Mesenchymal stem cell (in vitro differentiated cells and primary cell): ENCODE measurements at regions not wholly inside any gene's neighbourhood (a gene's known extent, or its start where the extent isn't known, plus 50 kb on each side); places are given as distances from the start of the nearest gene placed in this dataset.

Source experiments
- DNase-seq: peaks from one replicate; pipeline ENCODE4 v3.0.0-alpha.2; 2013
- H2AFZ ChIP-seq: one replicate; pipeline ENCODE4 v1.6.1; 2013; ENCODE audit warnings: low read depth, mild to moderate bottlenecking, control low read depth, inconsistent platforms, low read length, moderate library complexity
- H2AK5ac ChIP-seq: 2 replicates; pipeline ENCODE4 v1.6.1; 2013; ENCODE audit warnings: low read length, moderate library complexity, mild to moderate bottlenecking, inconsistent platforms; ENCODE audit not compliant: severe bottlenecking
- H2BK120ac ChIP-seq: one replicate; pipeline ENCODE4 v1.6.1; 2013; ENCODE audit warnings: low read depth, mild to moderate bottlenecking, inconsistent platforms, low read length, moderate library complexity
- H2BK12ac ChIP-seq, 2 experiments: one replicate each; pipeline ENCODE4 v1.6.1; 2013; ENCODE audit warnings: inconsistent platforms in 2 of 2, low read length in 2 of 2, mild to moderate bottlenecking in 2 of 2, moderate library complexity in 2 of 2, control low read depth in 1 of 2
- H2BK15ac ChIP-seq: one replicate; pipeline ENCODE4 v1.6.1; 2013; ENCODE audit warnings: mild to moderate bottlenecking, low read depth, inconsistent platforms; ENCODE audit not compliant: poor library complexity, severe bottlenecking
- H2BK5ac ChIP-seq: 2 replicates; pipeline ENCODE4 v1.6.1; 2013; ENCODE audit warnings: low read depth, mild to moderate bottlenecking, low read length, control low read depth, inconsistent platforms; ENCODE audit not compliant: poor library complexity, severe bottlenecking
- H3K14ac ChIP-seq, 2 experiments: one replicate each; pipeline ENCODE4 v1.6.1; 2013; ENCODE audit warnings: inconsistent platforms in 2 of 2, low read length in 2 of 2, control low read depth in 1 of 2, mild to moderate bottlenecking in 1 of 2, moderate library complexity in 1 of 2
- H3K18ac ChIP-seq, 2 experiments: one replicate each; pipeline ENCODE4 v1.6.1; 2013; ENCODE audit warnings: inconsistent platforms in 2 of 2, low read length in 2 of 2, control low read depth in 1 of 2, low read depth in 1 of 2, mild to moderate bottlenecking in 1 of 2
- H3K23ac ChIP-seq, 2 experiments: one replicate each; pipeline ENCODE4 v1.6.1; 2013; ENCODE audit warnings: inconsistent platforms in 2 of 2, low read length in 2 of 2, mild to moderate bottlenecking in 2 of 2, moderate library complexity in 2 of 2, control low read depth in 1 of 2
- H3K27ac ChIP-seq: 2 replicates; pipeline ENCODE4 v1.5.1; 2013; ENCODE audit warnings: mild to moderate bottlenecking, moderate library complexity, low read length, control low read depth, inconsistent platforms; ENCODE audit not compliant: poor library complexity, severe bottlenecking
- H3K27me3 ChIP-seq, 2 experiments: 2 replicates each; pipeline versions ENCODE4 v1.6.1 to v1.7.0; 2013; ENCODE audit warnings: low read length in 2 of 2, mild to moderate bottlenecking in 2 of 2, moderate library complexity in 2 of 2, control low read depth in 1 of 2, inconsistent platforms in 1 of 2; ENCODE audit not compliant: control insufficient read depth in 1 of 2, insufficient read depth in 1 of 2
- H3K36me3 ChIP-seq, 2 experiments: 2 replicates each; pipeline versions ENCODE4 v1.6.1 to v1.7.0; 2013; ENCODE audit warnings: low read length in 2 of 2, control low read depth in 1 of 2, inconsistent platforms in 1 of 2, low read depth in 1 of 2, mild to moderate bottlenecking in 1 of 2; ENCODE audit not compliant: insufficient read depth in 2 of 2, control insufficient read depth in 1 of 2
- H3K4ac ChIP-seq, 2 experiments: one replicate each; pipeline ENCODE4 v1.6.1; 2013; ENCODE audit warnings: inconsistent platforms in 2 of 2, low read length in 2 of 2, mild to moderate bottlenecking in 2 of 2, moderate library complexity in 2 of 2, control low read depth in 1 of 2, low read depth in 1 of 2
- H3K4me1 ChIP-seq: 2 replicates; pipeline ENCODE4 v1.6.1; 2013; ENCODE audit warnings: low read depth, low read length, control low read depth; ENCODE audit not compliant: control insufficient read depth, insufficient read depth
- H3K4me2 ChIP-seq: 2 replicates; pipeline ENCODE4 v1.6.1; 2013; ENCODE audit warnings: low read length, mild to moderate bottlenecking, inconsistent platforms; ENCODE audit not compliant: poor library complexity, severe bottlenecking
- H3K4me3 ChIP-seq, 2 experiments: 2 replicates each; pipeline versions ENCODE4 v1.5.1 to v1.7.0; 2013; ENCODE audit warnings: low read length in 2 of 2, mild to moderate bottlenecking in 2 of 2, control low read depth in 1 of 2, low read depth in 1 of 2; ENCODE audit not compliant: insufficient read depth in 1 of 2
- H3K79me1 ChIP-seq: replicated peaks from 2 replicates; pipeline ENCODE4 v1.6.1; 2013; ENCODE audit warnings: mild to moderate bottlenecking, control low read depth, low read length, inconsistent platforms; ENCODE audit not compliant: poor library complexity, severe bottlenecking
- H3K9ac ChIP-seq: 2 replicates; pipeline ENCODE4 v1.7.0; 2013; ENCODE audit warnings: mild to moderate bottlenecking, low read length, moderate library complexity
- H3K9me3 ChIP-seq: 2 replicates; pipeline ENCODE4 v1.7.0; 2013; ENCODE audit warnings: mild to moderate bottlenecking, low read length; ENCODE audit not compliant: control insufficient read depth
- H4K8ac ChIP-seq: one replicate; pipeline ENCODE4 v1.6.1; 2013; ENCODE audit warnings: inconsistent platforms, mild to moderate bottlenecking, low read length, moderate library complexity
- H4K91ac ChIP-seq: one replicate; pipeline ENCODE4 v1.6.1; 2013; ENCODE audit warnings: mild to moderate bottlenecking, low read length, inconsistent platforms
- WGBS: methylation state at CpG from one replicate; pipeline ENCODE4 v1.1.7; 2013; ENCODE audit warnings: mixed read lengths; 5-methylcytosine and 5-hydroxymethylcytosine counted together

- no peak overlapping the region for H3K4ac ChIP-seq
- H4K8ac ChIP-seq = no peak overlapping the region
- H3K18ac ChIP-seq = no peak overlapping the region
- no peak overlapping the region for H2BK5ac ChIP-seq
- H3K9ac ChIP-seq = no peak overlapping the region
- H3K36me3 ChIP-seq = no peaks in the 10 kb centered on the region
- no peaks in the 10 kb centered on the region for H3K9me3 ChIP-seq
- H2AK5ac ChIP-seq = no peak overlapping the region
- H3K23ac ChIP-seq = no peak overlapping the region
- no peak overlapping the region for H3K27ac ChIP-seq
- H3K4me3 ChIP-seq = no peak overlapping the region
- H3K79me1 ChIP-seq = no peaks in the 10 kb centered on the region
- no peak overlapping the region for H2BK12ac ChIP-seq
- H2BK15ac ChIP-seq = no peak overlapping the region
- no peak overlapping the region for H2AFZ ChIP-seq
- no peak overlapping the region for H3K4me2 ChIP-seq
- no peaks in the 10 kb centered on the region for H3K4me1 ChIP-seq
- no peak overlapping the region for H3K14ac ChIP-seq
- no peak for DNase-seq
- peak overlapping the region; percentile 67 for H4K91ac ChIP-seq
- peaks cover 0 to 42% of the 10 kb centered on the region in 2 experiments for H3K27me3 ChIP-seq
- no peak overlapping the region for H2BK120ac ChIP-seq
- 80% methylated on average over 8 of the region's 8 CpGs for WGBS
Observed at GRCh38 chr22:48088926-48089536, 1326.6 kb downstream of the TBC1D22A start.

DNA sequence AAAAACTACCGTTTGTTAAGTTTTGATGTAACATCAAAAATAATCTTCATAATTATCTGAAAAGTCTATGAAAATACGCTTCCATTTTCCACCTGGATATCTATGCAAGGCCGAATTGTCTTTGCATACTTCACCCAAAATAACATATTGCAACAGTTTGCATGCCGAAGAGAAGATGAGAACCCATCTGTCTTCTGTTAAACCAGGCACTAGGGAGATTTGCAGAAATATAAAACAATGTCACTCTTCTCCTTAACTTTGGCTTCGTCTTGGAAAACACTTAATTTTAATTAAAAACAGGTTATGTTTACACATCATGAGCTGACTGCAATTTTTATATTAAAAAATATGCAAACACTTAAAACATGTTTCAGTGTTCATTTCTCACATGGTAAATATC is 1325.8 kb downstream of the TBC1D22A start:
- Histone ChIP-seq H2BK15ac (no peak overlapping the region), H3K23ac (no peak overlapping the region), H3K36me3 (no peaks in the 10 kb centered on the region), H2AFZ (no peak overlapping the region), H3K9ac (no peak overlapping the region), H2BK5ac (no peak overlapping the region), H3K27ac (no peak overlapping the region), H3K18ac (no peak overlapping the region), H2AK5ac (no peak overlapping the region), H3K4me3 (no peak overlapping the region), H3K4ac (no peak overlapping the region), H3K79me1 (no peaks in the 10 kb centered on the region), H2BK120ac (no peak overlapping the region), H3K4me2 (no peak overlapping the region), H2BK12ac (no peak overlapping the region), H3K14ac (no peak overlapping the region), H3K27me3 (peaks cover 0 to 43% of the 10 kb centered on the region in 2 experiments), H3K4me1 (no peaks in the 10 kb centered on the region), H4K8ac (no peak overlapping the region), H4K91ac (no peak overlapping the region), H3K9me3 (no peaks in the 10 kb centered on the region)
- no peak for DNase-seq
- 73% methylated on average over 3 of the region's 5 CpGs for WGBS

DNA sequence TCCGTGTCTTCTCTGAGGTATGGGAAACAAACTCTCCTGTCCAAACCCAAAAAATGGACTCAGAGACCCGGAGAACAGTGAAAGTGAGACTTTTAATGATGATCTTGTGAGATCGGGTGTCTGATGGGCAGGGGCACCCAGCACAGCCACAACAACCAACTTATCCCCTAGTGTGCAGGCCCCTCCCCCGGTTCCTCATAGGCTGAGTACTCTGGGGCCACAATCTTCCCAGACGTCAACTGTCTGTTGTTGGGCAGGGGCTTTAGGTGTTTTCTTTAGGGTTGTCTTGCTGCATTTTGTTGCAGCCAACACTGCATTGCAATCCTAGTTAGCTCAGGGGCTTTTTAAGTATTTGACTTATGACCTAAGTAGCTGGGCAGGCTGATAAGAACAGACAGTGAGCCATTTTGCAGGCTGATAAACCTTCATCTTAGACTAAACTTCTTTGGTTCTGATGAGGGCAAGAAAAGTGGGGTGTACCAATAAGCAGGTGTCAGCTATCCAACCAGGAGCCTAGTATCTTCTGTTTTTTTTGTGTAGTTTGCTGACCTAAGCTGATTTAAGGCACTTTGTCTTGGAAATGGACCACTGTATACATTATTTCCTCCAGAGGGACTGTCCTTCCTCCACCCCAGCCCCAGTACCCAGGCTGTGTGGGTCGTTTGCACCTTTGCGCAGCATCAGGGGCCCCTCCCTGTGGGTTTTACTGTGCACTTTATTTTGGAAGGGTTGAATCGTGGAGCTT is 1323.6 kb downstream of the TBC1D22A start:
- H2AK5ac ChIP-seq = no peak overlapping the region
- no peak overlapping the region for H3K9ac ChIP-seq
- H3K4me1 ChIP-seq = no peaks in the 10 kb centered on the region
- no peak overlapping the region for H2BK12ac ChIP-seq
- no peak overlapping the region for H2BK5ac ChIP-seq
- H3K4me3 ChIP-seq = no peak overlapping the region
- H3K36me3 ChIP-seq = no peaks in the 10 kb centered on the region
- WGBS = 61% methylated on average over 6 of the region's 8 CpGs
- H3K79me1 ChIP-seq = no peaks in the 10 kb centered on the region
- H3K9me3 ChIP-seq = no peaks in the 10 kb centered on the region
- no peak overlapping the region for H2BK120ac ChIP-seq
- no peak overlapping the region for H3K14ac ChIP-seq
- H2AFZ ChIP-seq = no peak overlapping the region
- no peak overlapping the region for H3K23ac ChIP-seq
- H4K8ac ChIP-seq = no peak overlapping the region
- no peak overlapping the region for H4K91ac ChIP-seq
- H3K27me3 ChIP-seq = peaks cover 0 to 33% of the 10 kb centered on the region in 2 experiments
- H3K4ac ChIP-seq = no peak overlapping the region
- H3K27ac ChIP-seq = no peak overlapping the region
- no peak overlapping the region for H3K18ac ChIP-seq
- no peak overlapping the region for H2BK15ac ChIP-seq
- no peak for DNase-seq
- no peak overlapping the region for H3K4me2 ChIP-seq

DNA sequence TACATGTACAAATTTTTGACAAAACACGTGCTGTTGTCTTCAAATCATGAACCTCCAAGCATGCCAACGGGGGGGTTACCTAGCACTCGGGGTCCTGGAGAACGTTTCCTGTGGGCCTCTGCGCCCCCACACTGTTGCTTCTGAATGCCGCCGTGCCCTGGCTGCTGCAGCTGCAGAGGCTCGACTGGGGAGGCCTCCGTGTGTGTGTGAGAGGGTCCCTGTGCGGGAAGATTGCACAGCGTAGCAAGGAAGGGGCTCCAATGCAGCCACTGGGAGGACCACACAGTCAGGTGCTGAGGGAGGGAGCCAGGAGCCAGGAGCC is 1322.2 kb downstream of the TBC1D22A start:
- H2BK15ac ChIP-seq = no peak overlapping the region
- no peak overlapping the region for H4K8ac ChIP-seq
- no peak overlapping the region for H2BK12ac ChIP-seq
- no peak overlapping the region for H3K4me2 ChIP-seq
- H2BK120ac ChIP-seq = no peak overlapping the region
- no peak overlapping the region for H3K23ac ChIP-seq
- no peaks in the 10 kb centered on the region for H3K79me1 ChIP-seq
- H3K14ac ChIP-seq = no peak overlapping the region
- 77% methylated on average over 11 of the region's 11 CpGs for WGBS
- H2AK5ac ChIP-seq = no peak overlapping the region
- H3K36me3 ChIP-seq = no peaks in the 10 kb centered on the region
- H3K27me3 ChIP-seq = peaks cover 0 to 29% of the 10 kb centered on the region in 2 experiments
- no peaks in the 10 kb centered on the region for H3K4me1 ChIP-seq
- no peak overlapping the region for H2BK5ac ChIP-seq
- H3K18ac ChIP-seq = no peak overlapping the region
- H2AFZ ChIP-seq = no peak overlapping the region
- H3K9me3 ChIP-seq = no peaks in the 10 kb centered on the region
- no peak for DNase-seq
- no peak overlapping the region for H3K27ac ChIP-seq
- no peak overlapping the region for H4K91ac ChIP-seq
- no peak overlapping the region for H3K9ac ChIP-seq
- no peak overlapping the region for H3K4me3 ChIP-seq
- H3K4ac ChIP-seq = no peak overlapping the region
